Effector memory CD8-positive, alpha-beta T cell (primary cell): ENCODE measurements at regions not wholly inside any gene's neighbourhood (a gene's known extent, or its start where the extent isn't known, plus 50 kb on each side); places are given as distances from the start of the nearest gene placed in this dataset.

ENCODE experiments used
- ATAC-seq: fragments of 150-1000 bp; cut with Tn5 transposase; replicated peaks from 2 replicates; pipeline ENCODE4 v1.10.0; 2021; ENCODE audit warnings: mild to moderate bottlenecking, moderate library complexity
- DNase-seq, 3 experiments: peaks; one replicate each; pipeline ENCODE4 v3.0.0; 2021
- H3K27ac Mint-ChIP-seq, 2 donors: one replicate each; pipeline ENCODE4 v1.8.0; 2022; ENCODE audit warnings: mild to moderate bottlenecking in 2 of 2, mixed read lengths in 2 of 2, moderate library complexity in 2 of 2
- H3K27me3 Mint-ChIP-seq, 2 donors: one replicate each; pipeline ENCODE4 v1.8.0; 2022; ENCODE audit warnings: mixed read lengths in 2 of 2
- H3K36me3 Mint-ChIP-seq: one replicate; pipeline ENCODE4 v1.8.0; 2022; ENCODE audit warnings: mild to moderate bottlenecking, moderate library complexity, mixed read lengths; ENCODE audit not compliant: insufficient read depth
- H3K4me1 Mint-ChIP-seq, 2 donors: one replicate each; pipeline ENCODE4 v1.8.0; 2022; ENCODE audit warnings: low read depth in 2 of 2, mixed read lengths in 2 of 2
- H3K4me3 Mint-ChIP-seq, 2 donors: one replicate each; pipeline ENCODE4 v1.8.0; 2022; ENCODE audit warnings: mild to moderate bottlenecking in 2 of 2, mixed read lengths in 2 of 2, moderate library complexity in 2 of 2
- H3K9me3 Mint-ChIP-seq, 2 donors: one replicate each; pipeline ENCODE4 v1.8.0; 2022; ENCODE audit warnings: mixed read lengths in 2 of 2

DNA sequence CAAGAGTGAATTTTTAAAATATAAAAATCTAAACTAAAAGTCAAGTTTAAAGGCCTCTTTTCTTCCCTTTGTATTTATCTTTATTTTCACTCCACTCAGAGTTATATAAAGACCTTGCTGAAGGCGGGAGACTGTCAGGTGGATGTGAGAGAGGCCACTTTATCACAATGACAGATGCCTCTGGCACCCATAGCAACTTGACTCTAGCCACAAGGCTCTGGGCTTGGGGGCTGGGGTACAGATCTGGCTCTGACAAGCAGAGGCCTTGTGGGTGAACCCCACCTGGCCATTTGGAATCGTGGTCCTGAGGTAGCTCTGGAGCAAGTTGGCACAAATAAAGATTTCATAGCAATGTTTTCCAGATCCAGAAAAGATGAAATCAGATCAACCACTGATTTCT, 417.2 kb downstream of the RFPL4B start:
- H3K4me1 Mint-ChIP-seq, result no peaks in the 10 kb centered on the region
- H3K4me3 Mint-ChIP-seq, result no peak overlapping the region
- no peak for DNase-seq
- H3K36me3 Mint-ChIP-seq, result no peaks in the 10 kb centered on the region
- peaks cover 0 to 8% of the 10 kb centered on the region in 2 donors for H3K9me3 Mint-ChIP-seq
- H3K27me3 Mint-ChIP-seq, result no peaks in the 10 kb centered on the region
- no peak overlapping the region for H3K27ac Mint-ChIP-seq
- ATAC-seq, result no peak

DNA sequence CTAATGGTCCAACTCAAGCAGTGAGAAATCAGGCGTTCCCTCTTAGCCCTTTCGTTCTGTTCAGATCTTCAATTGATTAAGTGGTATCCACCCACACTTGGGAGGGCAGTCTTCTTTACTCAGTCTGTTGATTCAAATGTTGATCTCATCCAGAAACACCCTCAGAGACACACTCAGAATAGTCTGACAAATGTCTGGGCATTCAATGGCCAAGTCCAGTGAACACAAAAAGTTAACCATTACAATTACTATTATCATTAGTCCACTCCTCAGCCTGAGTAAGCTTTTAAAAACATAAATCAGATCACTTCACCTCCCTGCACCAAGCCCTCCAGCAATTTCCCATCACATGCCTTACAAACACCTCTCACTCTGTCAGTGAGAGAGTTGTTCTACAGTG, 423.2 kb downstream of the RFPL4B start:
- Mint-ChIP-seq H3K27ac (no peak overlapping the region), H3K27me3 (no peaks in the 10 kb centered on the region), H3K4me1 (no peaks in the 10 kb centered on the region), H3K9me3 (peaks cover 8 to 12% of the 10 kb centered on the region in 2 donors), H3K4me3 (no peak overlapping the region), H3K36me3 (no peaks in the 10 kb centered on the region)
- no peak for ATAC-seq
- DNase-seq, result no peak

DNA sequence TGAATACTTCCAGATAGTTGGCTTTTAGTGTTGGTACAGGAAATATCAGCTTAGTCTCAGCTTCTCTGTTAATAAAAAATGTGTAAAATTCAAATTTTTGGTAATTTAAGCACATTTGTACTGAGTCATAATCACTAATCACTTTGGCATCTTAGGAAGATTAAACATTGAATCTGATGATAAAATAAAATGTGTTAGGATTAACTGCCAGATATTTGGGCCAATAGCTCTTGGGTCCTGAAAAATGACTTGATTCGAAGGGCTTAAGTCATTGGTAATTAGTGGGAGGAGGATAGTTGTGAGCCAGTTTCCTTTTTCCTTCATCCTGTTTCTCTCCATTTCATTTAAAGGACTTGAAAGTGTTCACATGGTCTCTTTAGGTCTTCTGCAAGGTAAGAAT, 426.1 kb downstream of the RFPL4B start:
- Mint-ChIP-seq H3K9me3 (peaks cover 8% of the 10 kb centered on the region in 2 donors), H3K27me3 (no peaks in the 10 kb centered on the region), H3K27ac (no peak overlapping the region), H3K36me3 (no peaks in the 10 kb centered on the region), H3K4me1 (no peaks in the 10 kb centered on the region), H3K4me3 (no peak overlapping the region)
- ATAC-seq, result no peak
- no peak for DNase-seq

DNA sequence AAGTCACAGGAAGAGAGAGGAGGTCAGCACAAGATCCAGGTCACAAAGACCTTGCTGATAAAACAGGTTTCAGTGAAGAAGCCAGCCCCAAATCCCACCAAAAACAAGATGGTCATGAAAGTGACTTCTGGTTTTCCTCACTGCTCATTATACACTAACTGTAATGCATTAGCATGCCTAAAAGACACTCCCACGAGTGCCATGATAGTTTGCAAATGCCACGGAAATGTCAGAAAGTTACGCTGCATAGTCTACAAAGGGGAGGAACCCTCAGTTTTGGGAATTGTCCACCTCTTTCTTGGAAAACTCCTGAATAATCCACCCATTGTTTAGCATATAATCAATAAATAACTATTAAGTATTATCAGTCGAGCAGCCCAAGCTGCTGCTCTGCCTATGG, 427.2 kb downstream of the RFPL4B start:
- H3K36me3 Mint-ChIP-seq, result no peaks in the 10 kb centered on the region
- H3K4me3 Mint-ChIP-seq, result no peak overlapping the region
- no peaks in the 10 kb centered on the region for H3K27me3 Mint-ChIP-seq
- peaks cover 5 to 8% of the 10 kb centered on the region in 2 donors for H3K9me3 Mint-ChIP-seq
- no peak overlapping the region for H3K27ac Mint-ChIP-seq
- no peaks in the 10 kb centered on the region for H3K4me1 Mint-ChIP-seq
- ATAC-seq (no peak), DNase-seq (no peak)

DNA sequence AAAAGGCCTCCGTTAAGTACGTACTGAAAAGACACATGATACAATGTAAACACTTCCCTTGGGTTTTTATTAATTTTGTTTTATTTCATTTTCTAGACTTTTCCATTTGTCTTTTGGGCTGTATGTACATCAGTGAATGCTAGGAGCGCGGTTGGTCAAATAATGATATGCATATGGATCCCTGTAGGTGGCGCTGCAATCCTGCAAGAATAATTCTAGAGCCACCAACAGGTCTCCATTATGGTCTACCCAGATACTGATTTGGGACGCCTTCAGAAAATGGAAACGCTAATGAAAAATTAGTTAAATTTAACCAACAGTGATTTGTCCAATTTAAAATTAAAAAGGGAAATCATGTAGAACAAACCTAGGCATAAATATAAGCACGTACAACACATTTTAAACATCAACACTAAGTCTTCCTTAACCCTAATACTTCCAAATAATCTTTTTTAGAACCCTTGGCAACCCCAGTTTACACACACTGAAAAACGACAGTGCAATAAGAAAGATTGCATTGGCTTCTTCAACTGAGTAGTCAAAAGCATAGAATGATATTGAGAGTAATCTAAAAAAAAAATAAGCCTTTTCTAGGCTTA, 433.5 kb downstream of the RFPL4B start:
- no peak overlapping the region for H3K4me3 Mint-ChIP-seq
- no peaks in the 10 kb centered on the region for H3K4me1 Mint-ChIP-seq
- no peak overlapping the region for H3K27ac Mint-ChIP-seq
- H3K36me3 Mint-ChIP-seq, result no peaks in the 10 kb centered on the region
- H3K9me3 Mint-ChIP-seq, result no peaks in the 10 kb centered on the region
- no peaks in the 10 kb centered on the region for H3K27me3 Mint-ChIP-seq
- ATAC-seq, result no peak
- no peak for DNase-seq

DNA sequence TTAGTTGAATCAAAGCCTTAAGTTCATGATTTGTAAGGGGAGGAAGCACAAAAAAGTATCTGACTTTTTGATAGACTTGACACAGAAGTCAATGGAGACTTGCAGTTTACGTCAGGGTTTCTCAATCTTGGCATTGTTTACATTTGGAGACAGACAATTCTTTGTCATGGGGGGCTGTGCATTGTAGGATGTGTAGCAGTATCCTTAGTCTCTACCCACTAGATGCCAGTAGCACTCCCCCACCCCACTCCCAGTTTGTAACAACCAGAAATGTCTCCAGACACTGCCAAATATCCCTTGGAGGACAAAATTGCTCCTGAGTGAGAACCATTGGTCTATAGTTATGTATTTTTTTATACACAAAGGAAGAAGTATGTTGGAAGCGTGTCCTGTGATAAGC, 434.1 kb downstream of the RFPL4B start:
- Mint-ChIP-seq H3K4me1 (no peaks in the 10 kb centered on the region), H3K4me3 (no peak overlapping the region), H3K27me3 (no peaks in the 10 kb centered on the region), H3K27ac (no peak overlapping the region), H3K9me3 (no peaks in the 10 kb centered on the region), H3K36me3 (no peaks in the 10 kb centered on the region)
- DNase-seq (no peak), ATAC-seq (no peak)

DNA sequence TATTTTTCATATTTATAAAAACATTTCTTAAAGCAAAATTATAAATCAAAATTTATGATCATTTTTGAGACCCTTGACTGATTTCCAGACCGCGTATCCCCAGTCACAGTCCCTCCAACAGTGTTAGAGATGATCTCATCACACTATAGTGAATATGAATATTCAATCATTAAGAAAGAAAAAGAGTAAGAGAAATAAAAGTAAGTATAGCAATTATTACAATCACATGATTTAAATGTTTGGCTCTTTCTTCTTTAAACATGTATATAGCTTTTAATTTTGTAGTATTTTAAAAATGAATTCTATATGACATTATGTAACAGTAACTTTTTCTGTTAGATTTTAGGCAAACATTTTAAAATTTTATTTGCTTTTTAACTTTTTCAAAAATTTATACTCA, 438.3 kb downstream of the RFPL4B start:
- no peaks in the 10 kb centered on the region for H3K27me3 Mint-ChIP-seq
- no peaks in the 10 kb centered on the region for H3K36me3 Mint-ChIP-seq
- no peak for ATAC-seq
- no peak overlapping the region for H3K27ac Mint-ChIP-seq
- DNase-seq, result no peak
- peaks cover 0 to 4% of the 10 kb centered on the region in 2 donors for H3K9me3 Mint-ChIP-seq
- H3K4me1 Mint-ChIP-seq, result no peaks in the 10 kb centered on the region
- no peak overlapping the region for H3K4me3 Mint-ChIP-seq

DNA sequence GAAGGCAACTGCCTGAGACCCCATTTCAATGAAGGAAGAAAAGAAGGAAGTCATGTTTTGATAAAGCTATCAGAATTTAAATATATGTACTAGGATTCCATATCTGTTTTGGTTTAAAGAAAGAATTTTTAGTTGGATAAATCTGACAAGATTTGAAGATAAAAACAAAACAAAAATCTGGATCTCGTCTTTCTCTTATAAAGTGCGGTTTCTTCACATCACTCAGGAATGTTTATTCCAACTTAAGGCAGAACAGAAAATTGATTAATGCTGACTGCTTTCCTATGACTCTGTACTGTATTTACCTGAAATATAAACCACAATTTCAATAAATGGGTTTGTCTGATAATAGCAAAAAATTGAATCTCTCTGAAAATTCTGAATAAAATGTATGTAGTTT, 439.7 kb downstream of the RFPL4B start:
- DNase-seq (no peak), ATAC-seq (no peak)
- Mint-ChIP-seq H3K4me3 (no peak overlapping the region), H3K27me3 (no peaks in the 10 kb centered on the region), H3K36me3 (no peaks in the 10 kb centered on the region), H3K27ac (no peak overlapping the region), H3K9me3 (peaks cover 0 to 10% of the 10 kb centered on the region in 2 donors), H3K4me1 (no peaks in the 10 kb centered on the region)

DNA sequence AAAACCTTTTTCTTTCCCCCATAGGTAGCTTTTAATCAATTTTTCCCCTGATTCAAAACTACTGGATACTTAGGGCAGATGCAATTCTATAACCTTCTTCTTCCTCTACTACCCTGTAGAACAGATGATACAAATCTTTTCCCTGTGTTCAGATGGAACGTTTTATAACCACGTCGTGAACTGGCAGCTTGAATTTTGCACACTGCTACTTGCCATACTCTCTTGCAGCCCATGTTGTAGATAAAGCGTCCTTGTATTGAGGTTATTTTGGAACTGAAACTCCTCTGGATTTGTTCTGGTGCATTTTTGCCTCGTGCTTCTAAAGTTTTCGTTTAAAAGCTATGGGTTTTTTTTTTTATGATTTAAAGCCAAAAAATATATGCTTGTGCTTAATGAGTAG, 440.2 kb downstream of the RFPL4B start:
- H3K27ac Mint-ChIP-seq, result no peak overlapping the region
- DNase-seq (no peak), ATAC-seq (no peak)
- no peaks in the 10 kb centered on the region for H3K4me1 Mint-ChIP-seq
- peaks cover 0 to 10% of the 10 kb centered on the region in 2 donors for H3K9me3 Mint-ChIP-seq
- no peak overlapping the region for H3K4me3 Mint-ChIP-seq
- H3K36me3 Mint-ChIP-seq, result no peaks in the 10 kb centered on the region
- H3K27me3 Mint-ChIP-seq, result no peaks in the 10 kb centered on the region

DNA sequence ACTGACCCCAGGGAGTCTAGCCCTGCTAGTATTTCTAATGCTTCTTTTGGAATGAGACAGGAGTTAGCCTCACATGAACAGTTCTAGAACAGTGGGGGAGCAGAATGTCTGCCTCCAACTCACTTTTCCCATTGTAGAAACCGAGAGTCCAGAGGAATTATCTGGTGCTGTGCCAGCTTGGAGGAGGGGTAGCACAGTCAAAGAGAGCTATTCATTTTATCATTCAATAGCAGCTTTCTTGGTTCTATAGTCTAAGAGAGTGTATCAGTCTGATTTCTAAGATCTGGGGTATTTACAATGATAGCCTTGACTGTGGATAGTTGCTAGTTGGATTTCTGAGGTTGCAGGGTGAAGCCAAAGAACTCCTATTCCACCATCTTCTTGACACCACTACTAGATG, 448.2 kb downstream of the RFPL4B start:
- Mint-ChIP-seq H3K9me3 (peaks cover 13 to 15% of the 10 kb centered on the region in 2 donors), H3K27ac (no peak overlapping the region), H3K27me3 (no peaks in the 10 kb centered on the region), H3K4me3 (no peak overlapping the region), H3K36me3 (no peaks in the 10 kb centered on the region), H3K4me1 (no peaks in the 10 kb centered on the region)
- ATAC-seq (no peak), DNase-seq (no peak)

DNA sequence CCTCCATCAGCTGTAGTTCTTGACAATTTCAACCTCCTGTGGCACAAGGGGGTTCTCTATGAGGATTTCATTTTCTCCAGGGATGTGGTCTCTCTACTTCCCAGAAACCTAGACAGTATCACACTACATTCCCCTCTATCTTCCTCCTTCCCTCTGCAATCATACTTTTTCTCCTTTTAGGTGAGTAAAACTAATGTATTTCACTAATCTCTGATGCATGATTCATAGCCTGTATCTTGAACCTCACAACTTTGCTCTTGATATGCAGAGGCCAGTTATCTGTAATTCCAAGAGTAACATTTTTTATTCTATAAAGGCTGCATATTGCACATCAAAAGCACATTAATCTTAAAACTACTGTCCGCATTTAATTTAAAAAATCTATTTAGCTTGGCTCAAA, 449.6 kb downstream of the RFPL4B start:
- no peak overlapping the region for H3K4me3 Mint-ChIP-seq
- H3K36me3 Mint-ChIP-seq, result no peaks in the 10 kb centered on the region
- H3K27me3 Mint-ChIP-seq, result no peaks in the 10 kb centered on the region
- no peak overlapping the region for H3K27ac Mint-ChIP-seq
- DNase-seq, result no peak
- no peak for ATAC-seq
- no peaks in the 10 kb centered on the region for H3K4me1 Mint-ChIP-seq
- peaks cover 7 to 15% of the 10 kb centered on the region in 2 donors for H3K9me3 Mint-ChIP-seq

DNA sequence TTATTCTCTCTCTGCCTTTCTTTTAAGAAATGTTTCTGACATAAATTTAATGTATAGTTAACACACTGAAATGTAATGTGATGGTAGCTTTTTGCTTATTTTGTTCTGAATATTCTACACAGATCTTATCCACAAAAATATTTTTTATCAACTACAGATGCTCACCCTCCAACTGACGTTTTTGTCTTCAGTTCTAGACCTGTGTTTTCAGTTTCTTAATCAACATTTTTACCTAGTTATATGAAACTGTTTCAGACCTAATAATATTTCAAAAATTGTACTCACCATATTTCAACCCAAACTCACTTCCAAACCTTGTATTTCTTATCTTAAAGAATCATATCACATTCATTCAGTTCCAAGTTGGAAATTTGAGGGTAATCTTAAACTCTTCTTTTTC, 452.8 kb downstream of the RFPL4B start:
- H3K9me3 Mint-ChIP-seq, result peaks cover 4 to 15% of the 10 kb centered on the region in 2 donors
- H3K4me1 Mint-ChIP-seq, result no peaks in the 10 kb centered on the region
- H3K4me3 Mint-ChIP-seq, result no peak overlapping the region
- ATAC-seq (no peak), DNase-seq (no peak)
- no peaks in the 10 kb centered on the region for H3K36me3 Mint-ChIP-seq
- no peaks in the 10 kb centered on the region for H3K27me3 Mint-ChIP-seq
- no peak overlapping the region for H3K27ac Mint-ChIP-seq

DNA sequence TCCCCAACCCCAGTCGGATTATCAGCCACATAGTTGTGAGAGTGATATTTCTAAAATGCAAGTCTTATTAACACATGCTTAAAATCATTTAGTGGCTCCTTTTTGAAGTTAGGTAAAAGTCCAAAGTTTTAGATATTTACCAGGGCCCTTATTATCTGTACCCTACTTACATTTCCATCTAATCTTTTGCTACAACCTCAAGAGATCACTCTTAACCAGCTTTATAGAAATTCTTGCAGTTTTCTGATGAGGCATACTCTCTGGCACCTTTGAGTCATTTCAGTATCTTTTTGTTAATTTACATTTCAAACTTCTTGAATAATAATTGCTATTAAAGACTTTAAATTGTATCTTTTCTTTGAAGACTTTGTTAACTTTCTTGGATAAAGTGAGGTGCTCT, 453.3 kb downstream of the RFPL4B start:
- ATAC-seq (no peak), DNase-seq (no peak)
- Mint-ChIP-seq H3K9me3 (peaks cover 4 to 15% of the 10 kb centered on the region in 2 donors), H3K4me1 (no peaks in the 10 kb centered on the region), H3K36me3 (no peaks in the 10 kb centered on the region), H3K27me3 (no peaks in the 10 kb centered on the region), H3K27ac (no peak overlapping the region), H3K4me3 (no peak overlapping the region)

DNA sequence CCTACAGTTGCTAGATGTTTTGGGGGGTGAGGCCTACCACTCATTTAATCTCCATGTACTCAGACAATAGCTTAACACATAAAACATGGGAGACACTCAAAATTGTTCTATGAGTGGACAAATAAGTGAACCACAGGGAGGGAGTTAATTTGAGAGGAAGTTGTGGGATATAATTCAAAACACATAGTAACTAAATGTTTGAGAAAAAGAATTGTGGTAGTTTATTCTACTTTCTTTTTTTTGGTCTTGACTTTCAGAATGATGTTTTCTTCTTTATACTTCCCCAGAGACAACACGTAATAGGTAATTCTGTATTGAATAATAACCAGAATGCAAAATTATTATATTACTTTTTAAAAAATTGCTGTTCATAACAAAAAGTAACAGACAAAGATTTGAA, 453.8 kb downstream of the RFPL4B start:
- no peak for ATAC-seq
- H3K4me3 Mint-ChIP-seq, result no peak overlapping the region
- peaks cover 4 to 11% of the 10 kb centered on the region in 2 donors for H3K9me3 Mint-ChIP-seq
- no peak for DNase-seq
- H3K4me1 Mint-ChIP-seq, result no peaks in the 10 kb centered on the region
- H3K36me3 Mint-ChIP-seq, result no peaks in the 10 kb centered on the region
- no peak overlapping the region for H3K27ac Mint-ChIP-seq
- H3K27me3 Mint-ChIP-seq, result no peaks in the 10 kb centered on the region
